ENCODE measurements at regions not wholly inside any gene's neighbourhood (a gene's known extent, or its start where the extent isn't known, plus 50 kb on each side); places are given as distances from the start of the nearest gene placed in this dataset.
"Not testable (repeated sequence)": the region's sequence is repeated elsewhere in the genome, so short reads cannot be mapped to it uniquely, and the experiment has no call there.

DNA sequence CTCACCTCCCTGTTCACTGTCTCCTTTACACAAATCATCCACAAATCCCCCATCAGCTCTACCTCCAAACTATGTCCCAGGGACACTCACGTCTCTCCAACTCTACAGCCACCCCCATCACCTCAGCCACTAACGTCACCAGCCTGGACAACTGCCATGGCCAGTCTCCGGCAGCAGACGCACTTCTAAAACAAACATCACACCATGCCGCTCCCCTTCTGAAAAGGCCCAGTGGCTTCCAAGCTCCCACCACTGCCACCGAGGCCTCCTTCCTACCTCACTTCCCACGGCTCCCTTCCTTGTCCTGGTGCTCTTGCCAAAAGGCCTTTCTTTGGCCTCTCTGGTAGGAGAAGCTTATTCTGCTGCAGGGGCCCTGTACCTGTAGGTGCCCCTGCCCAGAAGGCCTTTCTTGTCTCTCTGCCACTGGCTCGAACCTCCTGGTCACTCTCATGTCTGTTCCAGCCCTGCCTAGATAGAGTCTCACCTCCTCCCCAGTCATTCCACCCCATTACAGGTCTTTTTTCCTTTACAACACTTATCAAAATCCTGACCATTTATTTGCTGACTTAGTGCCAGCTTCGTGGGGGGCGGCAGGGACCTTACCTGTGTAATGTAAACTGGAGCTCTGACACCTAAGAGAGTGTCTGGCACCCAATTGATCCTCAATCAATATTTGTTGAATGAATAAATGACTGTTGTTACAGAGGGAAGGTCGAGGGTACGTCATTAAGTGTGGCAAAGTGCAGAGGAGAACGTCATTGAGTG lies 304.2 kb downstream of the GOLGA6L6 start:
- DNase-seq (ENCODE audit: low read depth): peak; percentile 8
- not testable (repeated sequence) for H3K4me3 ChIP-seq (ENCODE audit: low read depth, low read length)

- not testable (repeated sequence) for H3K4me3 ChIP-seq (ENCODE audit: low read depth, low read length); DNase-seq (ENCODE audit: low read depth)
Measured at GRCh38 chr15:20235728-20236127, 305.9 kb downstream of the GOLGA6L6 start.

- H3K4me3 ChIP-seq (ENCODE audit: low read depth, low read length); DNase-seq (ENCODE audit: low read depth): not testable (repeated sequence)
Measured at GRCh38 chr15:20234006-20234540, 307.5 kb downstream of the GOLGA6L6 start.

DNA sequence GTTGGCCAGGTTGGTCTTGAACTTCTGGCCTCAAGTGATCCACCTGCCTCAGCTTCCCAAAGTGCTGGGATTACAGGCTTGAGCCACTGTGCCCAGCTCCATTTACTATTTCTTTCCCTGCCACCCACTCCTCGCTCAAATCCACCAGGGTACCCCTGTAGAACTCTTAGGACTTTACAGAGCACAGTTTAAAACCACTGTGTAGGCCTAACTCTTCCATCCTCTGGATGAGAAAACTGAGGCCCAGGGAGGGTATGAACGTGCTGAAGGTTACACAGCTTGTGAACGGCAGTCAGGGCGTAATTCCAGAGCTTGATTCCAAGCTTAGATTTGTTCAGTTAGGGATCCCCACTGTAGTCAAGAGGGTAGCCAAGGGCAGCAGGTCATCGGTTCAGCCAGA lies 309.1 kb downstream of the GOLGA6L6 start:
- not testable (repeated sequence) for H3K4me3 ChIP-seq (ENCODE audit: low read depth, low read length); DNase-seq (ENCODE audit: low read depth)

GRCh38 chr15:20230656-20231055 lies 310.9 kb downstream of the GOLGA6L6 start:
- not testable (repeated sequence) for H3K4me3 ChIP-seq (ENCODE audit: low read depth, low read length)

DNA sequence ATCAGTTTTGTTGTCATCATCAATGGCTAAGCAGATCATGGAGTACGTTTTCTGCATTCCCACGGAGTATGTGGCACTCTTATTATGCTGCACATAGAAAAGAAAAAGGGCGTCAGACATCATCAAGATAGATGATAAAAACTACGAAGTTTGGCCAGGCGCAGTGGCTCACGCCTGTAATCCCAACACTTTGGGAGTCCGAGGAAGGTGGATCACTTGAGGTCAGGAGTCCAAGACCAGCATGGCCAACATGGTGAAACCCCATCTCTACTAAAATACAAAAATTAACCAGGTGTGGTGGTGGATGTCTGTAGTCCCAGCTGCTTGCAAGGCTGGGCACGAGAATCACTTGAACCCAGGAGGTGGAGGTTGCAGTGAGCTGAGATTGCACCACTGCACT lies 312.8 kb downstream of the GOLGA6L6 start:
- H3K4me3 ChIP-seq (ENCODE audit: low read depth, low read length); DNase-seq (ENCODE audit: low read depth): not testable (repeated sequence)

More at GRCh38 chr15:20230656-20231055, 310.9 kb downstream of the GOLGA6L6 start:
- not testable (repeated sequence) for DNase-seq (ENCODE audit: low read depth)

- H3K4me3 ChIP-seq (ENCODE audit: low read depth, low read length); DNase-seq (ENCODE audit: low read depth): not testable (repeated sequence)
Measured at GRCh38 chr15:20227119-20227853, 314.3 kb downstream of the GOLGA6L6 start.

DNA sequence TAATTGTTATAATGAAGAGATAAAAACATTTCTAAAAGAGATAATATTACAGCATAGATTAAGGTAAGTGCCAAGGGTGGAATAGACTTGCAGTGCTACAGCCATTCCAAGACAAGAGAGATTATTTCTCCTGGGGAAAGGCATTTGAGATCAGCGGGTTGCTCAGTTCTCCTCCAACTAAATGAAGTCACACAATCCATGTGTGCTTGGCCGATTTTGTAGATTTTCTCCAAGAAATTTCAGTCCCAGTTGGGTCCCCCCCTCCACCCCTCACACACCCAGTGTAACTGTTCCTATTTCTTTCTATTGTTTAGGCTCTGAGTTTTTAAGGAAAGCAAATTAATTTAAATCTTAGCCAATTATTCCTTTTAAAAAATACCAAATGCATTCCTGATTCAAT lies 315.1 kb downstream of the GOLGA6L6 start:
- not testable (repeated sequence) for H3K4me3 ChIP-seq (ENCODE audit: low read depth, low read length); DNase-seq (ENCODE audit: low read depth)

DNA sequence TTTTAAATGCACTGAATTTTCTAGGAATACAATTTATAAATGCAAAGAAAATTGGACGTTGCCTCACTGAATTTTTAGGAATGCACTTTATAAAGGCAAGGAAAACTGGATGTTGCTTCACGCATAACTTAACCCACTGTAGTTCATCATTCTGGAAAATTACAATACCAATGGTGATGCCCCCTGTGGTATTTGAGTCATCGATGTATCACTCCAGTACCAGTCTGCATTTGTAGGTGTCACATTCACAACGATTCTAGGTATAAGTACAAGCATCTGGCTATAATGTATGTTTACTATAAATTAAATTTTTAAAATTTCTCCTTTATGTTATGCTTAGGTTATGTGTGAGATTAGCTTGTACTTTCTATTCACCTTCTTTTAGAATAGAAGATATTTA lies 320.5 kb downstream of the GOLGA6L6 start:
- not testable (repeated sequence) for DNase-seq (ENCODE audit: low read depth); H3K4me3 ChIP-seq (ENCODE audit: low read depth, low read length)

DNA sequence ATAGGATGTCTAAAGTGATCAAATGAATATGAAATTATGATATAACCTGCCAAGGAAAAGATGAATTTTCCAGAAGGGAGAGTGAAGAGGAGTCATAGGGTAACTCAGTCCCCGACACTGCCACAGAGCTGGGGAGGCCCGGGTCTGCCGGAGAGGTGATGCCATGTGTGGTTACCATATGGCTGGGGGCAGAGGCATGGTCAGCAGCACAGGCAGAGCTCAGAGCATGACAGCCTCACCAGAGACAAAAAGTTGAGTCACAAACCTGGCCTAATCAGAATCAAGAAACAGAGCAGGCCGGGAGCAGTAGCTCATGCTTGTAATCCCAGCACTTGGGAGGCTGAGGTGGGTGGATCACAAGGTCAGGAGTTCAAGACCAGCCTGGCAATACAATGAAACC lies 322.4 kb downstream of the GOLGA6L6 start:
- not testable (repeated sequence) for DNase-seq (ENCODE audit: low read depth); H3K4me3 ChIP-seq (ENCODE audit: low read depth, low read length)

DNA sequence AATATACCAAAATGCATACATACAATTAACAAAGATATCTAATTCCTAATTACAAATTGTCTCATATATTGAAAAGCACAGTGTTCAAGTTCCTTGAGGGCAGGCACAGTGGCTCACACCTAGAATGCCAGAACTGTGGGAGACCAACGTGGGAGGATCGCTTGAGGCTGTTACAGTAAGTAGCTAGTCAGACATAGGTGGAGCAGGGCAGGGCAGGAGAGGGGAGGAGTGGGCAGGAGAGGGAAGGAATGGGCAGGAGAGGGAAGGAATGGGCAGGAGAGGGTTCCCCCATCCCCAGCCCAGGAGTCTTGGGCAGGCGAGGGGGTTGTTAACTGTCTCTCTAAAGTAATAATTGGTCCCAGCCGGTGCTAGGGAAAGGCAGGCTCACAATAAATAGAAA lies 325.9 kb downstream of the GOLGA6L6 start:
- not testable (repeated sequence) for DNase-seq (ENCODE audit: low read depth); H3K4me3 ChIP-seq (ENCODE audit: low read depth, low read length)

- DNase-seq (ENCODE audit: low read depth); H3K4me3 ChIP-seq (ENCODE audit: low read depth, low read length): not testable (repeated sequence)
Measured at GRCh38 chr15:20214101-20214500, 327.5 kb downstream of the GOLGA6L6 start.

DNA sequence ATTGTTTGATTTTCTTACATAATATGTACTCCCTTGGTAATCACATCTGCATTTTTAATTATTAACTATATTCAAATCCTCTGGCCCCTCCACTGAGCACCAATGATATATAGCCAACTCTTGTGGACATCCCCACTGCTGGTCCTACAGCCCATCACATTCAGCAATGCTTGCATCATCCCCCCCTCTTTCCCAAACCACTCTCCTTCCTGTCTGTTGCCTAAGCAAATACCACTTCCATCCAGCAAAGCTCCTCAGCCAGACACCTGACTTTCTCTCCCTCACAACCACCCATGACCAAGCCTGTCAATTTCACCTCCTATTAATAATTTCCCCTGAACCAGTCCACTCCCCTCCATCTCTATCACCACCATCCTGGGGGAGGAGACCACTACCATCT lies 330.1 kb downstream of the GOLGA6L6 start:
- H3K4me3 ChIP-seq (ENCODE audit: low read depth, low read length); DNase-seq (ENCODE audit: low read depth): not testable (repeated sequence)

GRCh38 chr15:20209973-20210372 lies 331.6 kb downstream of the GOLGA6L6 start:
- not testable (repeated sequence) for DNase-seq (ENCODE audit: low read depth); H3K4me3 ChIP-seq (ENCODE audit: low read depth, low read length)

DNA sequence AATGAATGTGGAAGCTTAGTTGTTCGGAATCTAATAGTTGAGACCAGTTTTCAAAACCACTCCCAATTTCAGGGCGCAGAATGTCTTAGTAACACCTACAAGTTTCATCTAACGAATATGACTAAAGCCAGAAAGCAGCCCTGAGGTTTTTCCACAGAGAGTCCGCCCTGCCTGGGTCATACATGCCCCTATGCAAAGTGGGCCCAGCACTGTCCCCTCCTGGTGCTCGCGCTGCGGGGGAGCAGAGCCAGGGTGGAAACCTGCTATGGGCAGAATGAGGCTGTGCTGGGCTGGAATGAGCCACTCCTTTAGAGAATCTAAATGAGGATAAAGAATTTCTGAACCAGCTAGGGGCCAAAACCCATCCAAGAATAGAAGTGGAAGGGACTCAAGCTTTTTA lies 334.0 kb downstream of the GOLGA6L6 start:
- not testable (repeated sequence) for H3K4me3 ChIP-seq (ENCODE audit: low read depth, low read length); DNase-seq (ENCODE audit: low read depth)

- not testable (repeated sequence) for H3K4me3 ChIP-seq (ENCODE audit: low read depth, low read length); DNase-seq (ENCODE audit: low read depth)
Measured at GRCh38 chr15:20207198-20207597, 334.4 kb downstream of the GOLGA6L6 start.

GRCh38 chr15:20204177-20204866 lies 337.3 kb downstream of the GOLGA6L6 start:
- not testable (repeated sequence) for DNase-seq (ENCODE audit: low read depth); H3K4me3 ChIP-seq (ENCODE audit: low read depth, low read length)

DNA sequence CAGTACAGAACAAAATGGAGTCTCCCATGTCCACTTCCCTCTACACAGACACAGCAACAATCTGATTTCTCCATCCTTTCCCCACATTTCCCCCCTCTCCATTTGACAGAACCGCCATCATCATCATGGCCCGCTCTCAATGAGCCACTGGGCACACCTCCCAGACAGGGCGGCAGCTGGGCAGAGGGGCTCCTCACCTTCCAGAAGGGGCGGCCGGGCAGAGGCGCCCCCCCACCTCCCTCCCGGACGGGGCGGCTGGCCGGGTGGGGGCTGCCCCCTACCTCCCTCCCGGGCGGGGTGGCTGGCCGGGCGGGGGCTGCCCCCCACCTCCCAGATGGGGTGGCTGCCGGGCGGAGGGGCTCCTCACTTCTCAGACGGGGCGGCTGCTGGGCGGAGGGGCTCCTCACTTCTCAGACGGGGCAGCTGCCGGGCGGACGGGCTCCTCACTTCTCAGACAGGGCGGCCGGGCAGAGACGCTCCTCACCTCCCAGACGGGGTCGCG lies 337.9 kb downstream of the GOLGA6L6 start:
- H3K4me3 ChIP-seq (ENCODE audit: low read depth, low read length); DNase-seq (ENCODE audit: low read depth): not testable (repeated sequence)

GRCh38 chr15:20194591-20195198 lies 346.9 kb downstream of the GOLGA6L6 start:
- H3K4me3 ChIP-seq (ENCODE audit: low read depth, low read length); DNase-seq (ENCODE audit: low read depth): not testable (repeated sequence)
